HG02642 (cell line): ENCODE measurements at regions not wholly inside any gene's neighbourhood (a gene's known extent, or its start where the extent isn't known, plus 50 kb on each side); places are given as distances from the start of the nearest gene placed in this dataset.

Experiments
- ATAC-seq: cut with Tn5 transposase; IDR thresholded peaks from one replicate; pipeline ENCODE4 v1.9.1; 2021; ENCODE audit warnings: mild to moderate bottlenecking; ENCODE audit not compliant: unreplicated experiment, poor library complexity

- no peak for ATAC-seq
Observed at GRCh38 chr1:232225336-232226131, 404.4 kb downstream of the SIPA1L2 start.

- no peak for ATAC-seq
Observed at GRCh38 chr1:232223887-232224286, 406.0 kb downstream of the SIPA1L2 start.

GRCh38 chr1:232223183-232223708 lies 406.7 kb downstream of the SIPA1L2 start:
- ATAC-seq: no peak

- ATAC-seq: no peak
Observed at GRCh38 chr1:232222614-232223013, 407.3 kb downstream of the SIPA1L2 start.

GRCh38 chr1:232221802-232222499 lies 408.0 kb downstream of the SIPA1L2 start:
- no peak for ATAC-seq

- no peak for ATAC-seq
Observed at GRCh38 chr1:232218955-232219865, 410.7 kb downstream of the SIPA1L2 start.

DNA sequence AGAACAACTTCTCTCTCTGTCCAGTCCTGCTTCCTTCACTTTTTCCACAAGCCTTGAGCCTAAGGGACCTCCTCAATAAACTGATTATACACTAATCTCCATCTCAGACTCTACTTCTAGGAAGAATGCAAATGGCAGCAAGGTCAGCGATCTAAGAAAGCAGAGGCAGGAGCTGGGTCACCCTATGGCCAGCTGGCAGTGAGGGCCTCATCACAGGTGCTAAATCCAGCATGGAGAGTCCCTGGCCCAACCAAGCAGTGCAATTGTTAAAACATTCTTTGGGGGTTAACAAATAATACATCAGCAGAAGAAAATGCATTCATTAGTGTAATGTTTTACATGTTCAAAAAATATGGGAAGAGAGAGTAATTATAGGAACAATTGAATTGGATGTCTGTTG lies 416.0 kb downstream of the SIPA1L2 start:
- ATAC-seq: no peak

- no peak for ATAC-seq
Observed at GRCh38 chr1:232212253-232212652, 417.7 kb downstream of the SIPA1L2 start.

GRCh38 chr1:232211149-232211548 lies 418.8 kb downstream of the SIPA1L2 start:
- no peak for ATAC-seq

GRCh38 chr1:232209357-232209756 lies 420.6 kb downstream of the SIPA1L2 start:
- no peak for ATAC-seq

DNA sequence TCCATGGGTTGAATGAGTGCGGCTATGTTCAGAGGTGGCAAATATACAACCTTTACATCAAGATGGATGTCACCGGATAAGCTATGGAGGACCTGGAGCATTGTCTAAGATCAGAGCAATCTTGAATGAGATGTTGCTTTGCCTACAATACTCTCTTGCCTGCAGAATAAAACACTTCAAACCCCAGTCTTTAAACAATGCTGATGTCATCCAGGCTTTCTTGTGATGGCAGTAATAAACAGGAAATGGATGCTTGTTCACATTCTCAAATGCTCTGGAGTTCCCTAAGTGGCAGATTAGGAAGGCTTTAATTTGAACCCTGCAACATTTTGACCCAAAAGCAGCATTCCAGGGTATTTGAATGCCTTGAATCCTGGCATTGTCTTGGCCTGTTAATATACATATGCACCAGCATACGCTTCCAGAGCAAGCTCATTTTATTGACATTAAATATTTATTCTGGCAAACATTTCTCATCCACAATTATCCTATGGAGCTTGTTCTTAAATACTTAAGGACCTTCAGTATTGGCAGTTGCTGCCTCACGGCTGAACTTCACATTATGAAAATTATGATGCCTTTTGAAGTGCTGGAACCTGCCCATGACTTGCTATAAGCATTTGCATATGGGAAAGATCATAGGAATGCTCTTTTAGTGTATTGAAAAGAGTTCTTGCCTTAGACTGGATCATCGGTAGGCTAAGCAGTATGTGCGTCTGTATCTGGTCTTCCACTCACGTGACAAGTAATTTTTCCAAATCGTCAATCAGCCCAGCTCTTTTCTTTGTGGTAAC lies 422.7 kb downstream of the SIPA1L2 start:
- no peak for ATAC-seq

DNA sequence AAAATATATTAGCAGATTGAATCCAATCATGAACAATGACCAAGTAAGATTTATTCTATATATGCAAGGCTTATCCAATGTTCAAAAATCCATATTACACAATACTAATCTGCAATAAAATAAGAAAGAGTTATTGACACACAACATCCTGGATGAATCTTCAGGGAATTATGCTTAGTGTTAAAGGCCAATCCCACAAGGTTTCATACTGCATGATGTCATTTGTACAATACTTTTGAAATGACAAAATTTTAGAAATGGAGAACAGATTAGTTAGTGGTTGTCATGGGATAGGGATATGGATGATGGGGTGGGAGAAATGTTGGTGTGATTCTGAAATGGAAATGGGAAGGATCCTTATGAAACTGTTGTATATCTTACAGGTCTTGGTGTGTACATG lies 425.7 kb downstream of the SIPA1L2 start:
- ATAC-seq: no peak

- no peak for ATAC-seq
Observed at GRCh38 chr1:232201024-232201423, 428.9 kb downstream of the SIPA1L2 start.

- no peak for ATAC-seq
Observed at GRCh38 chr1:232196042-232196441, 433.9 kb downstream of the SIPA1L2 start.

DNA sequence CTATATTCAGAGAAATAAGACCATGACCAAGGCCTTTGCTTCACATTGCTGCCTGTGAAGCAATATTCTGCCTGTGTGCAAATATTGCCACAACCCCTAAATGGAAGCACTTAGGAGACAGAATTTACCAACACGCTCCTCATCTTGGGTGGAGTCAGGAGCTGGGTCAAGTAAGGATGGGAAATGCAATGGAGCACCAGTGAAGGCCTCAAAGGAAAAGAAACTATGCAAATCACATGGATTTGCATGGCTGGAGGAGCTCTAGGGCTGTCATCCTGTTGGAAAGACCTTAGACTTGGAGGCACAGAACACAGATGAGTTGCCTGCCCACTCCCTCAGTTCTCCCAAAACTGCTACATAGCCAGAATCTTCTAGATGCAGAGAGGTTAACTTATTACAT lies 435.5 kb downstream of the SIPA1L2 start:
- ATAC-seq: no peak

GRCh38 chr1:232193451-232193783 lies 436.5 kb downstream of the SIPA1L2 start:
- ATAC-seq: no peak

DNA sequence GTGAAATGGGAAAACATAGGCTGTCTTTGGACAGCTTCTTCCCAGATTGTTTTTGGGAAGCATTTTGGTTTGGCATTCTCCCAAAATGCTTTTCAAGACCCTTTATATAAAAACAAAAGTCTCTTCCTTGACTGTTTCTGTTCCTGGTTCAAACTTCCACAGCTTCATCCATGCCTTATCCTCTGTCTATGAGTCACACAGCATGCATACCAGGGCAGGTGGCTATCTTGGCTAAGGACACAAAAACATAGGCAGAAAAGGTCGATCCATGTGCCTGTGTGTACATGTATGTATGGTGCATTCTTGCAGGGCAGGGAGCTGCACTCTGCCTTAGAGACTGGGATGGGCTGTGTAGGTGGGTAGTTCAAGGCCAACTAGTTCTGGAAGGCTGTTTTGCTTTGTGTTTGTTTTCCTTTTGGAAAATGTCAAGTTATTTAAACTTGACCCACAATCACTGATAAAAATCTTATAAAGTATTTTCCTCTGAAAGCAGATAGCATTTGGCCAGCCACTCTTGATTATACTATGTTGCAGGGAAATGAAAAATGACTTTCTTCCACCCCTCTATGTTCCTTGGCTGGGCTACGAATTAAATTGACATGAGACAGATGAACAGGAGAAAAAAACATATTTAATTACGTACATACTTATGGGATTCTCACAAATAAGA lies 437.0 kb downstream of the SIPA1L2 start:
- ATAC-seq: no peak

DNA sequence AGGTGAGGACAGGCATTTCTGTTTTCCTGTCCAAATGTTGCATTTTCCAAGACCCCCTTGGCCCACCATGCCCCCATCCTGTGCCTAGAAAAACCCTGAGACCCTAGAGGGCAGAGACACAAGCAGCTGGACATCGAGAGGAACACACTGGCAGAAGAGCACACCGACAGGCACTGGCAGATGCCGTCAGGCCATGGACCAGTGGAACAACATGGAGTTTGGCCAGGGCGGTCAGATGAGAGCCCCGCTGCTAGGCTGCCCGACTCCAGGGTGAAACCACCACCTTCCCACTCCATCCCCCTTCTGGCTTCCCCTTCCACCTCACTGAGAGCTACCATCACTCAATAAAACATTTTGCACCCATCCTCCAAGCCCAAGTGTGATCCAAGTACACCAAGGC lies 438.4 kb downstream of the SIPA1L2 start:
- ATAC-seq: no peak

DNA sequence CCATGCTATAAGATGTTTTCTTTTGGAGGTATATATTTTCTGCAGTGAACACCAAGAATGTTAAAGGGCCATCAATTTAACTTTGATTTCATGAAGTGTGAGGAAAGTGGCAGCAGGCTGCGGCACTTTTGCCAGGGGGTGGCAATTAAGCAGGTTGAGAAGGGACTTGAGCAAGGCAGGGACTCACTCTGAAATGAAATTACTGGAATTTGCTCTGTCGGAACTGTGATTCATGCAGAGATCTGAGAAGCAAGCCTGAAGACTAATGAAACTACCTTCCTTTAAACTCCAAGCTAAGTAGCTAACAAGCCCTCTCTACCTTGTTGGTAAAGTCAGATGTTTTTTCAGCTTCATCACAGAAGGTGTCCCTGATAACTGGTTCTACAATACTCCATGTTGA lies 441.6 kb downstream of the SIPA1L2 start:
- ATAC-seq: no peak
